ENCODE measurements at regions not wholly inside any gene's neighbourhood (a gene's known extent, or its start where the extent isn't known, plus 50 kb on each side); places are given as distances from the start of the nearest gene placed in this dataset.
A peak's percentile ranks its signal among the peaks of the same experiment; 100 is the strongest.

- Histone ChIP-seq H3K4me3 (ENCODE audit: low read depth in 2 of 2, low read length in 1 of 2) (no peak overlapping the region), H3K36me3 (replicated peaks in 1 of 2; ENCODE audit: control insufficient read depth in 1 of 2, insufficient read depth in 2 of 2, low read length in 1 of 2) (no peaks in the 10 kb centered on the region), H3K4me2 (no peak overlapping the region), H3K27me3 (ENCODE audit: insufficient read depth) (no peaks in the 10 kb centered on the region), H3K27ac (ENCODE audit: low read depth in 2 of 2, low read length in 1 of 2) (no peak overlapping the region), H3K9ac (no peak overlapping the region), H3K9me2 (no peaks in the 10 kb centered on the region), H3K9me3 (no peaks in the 10 kb centered on the region), H3K79me2 (ENCODE audit: insufficient read depth) (no peaks in the 10 kb centered on the region), H2AFZ (ENCODE audit: low read depth) (no peak overlapping the region), H3F3A (replicated peaks; ENCODE audit: insufficient read depth) (peaks cover 3% of the 10 kb centered on the region), H4K20me1 (ENCODE audit: insufficient read depth) (no peaks in the 10 kb centered on the region), H3K4me1 (ENCODE audit: control insufficient read depth in 1 of 2, insufficient read depth in 2 of 2, low read depth in 1 of 2, low read length in 1 of 2) (no peaks in the 10 kb centered on the region)
- CTCF ChIA-PET, result interaction anchor here (1.1 to 3.4 kb wide), 3 partner anchors 10 to 18 kb away, joined by 3 to 15 read pairs (median 4); no protein-coding TSS in a partner anchor
- POLR2A ChIA-PET, result no interaction called here
- 0 out of 2 replicates have a peak, but pooled peaks have one; percentile 25 for TF ChIP-seq MAX (IDR thresholded peaks at IDR 0.05; ENCODE audit: low read depth)
- no peak for TF ChIP-seq MXI1 (IDR thresholded peaks at IDR 0.05; ENCODE audit: low read depth, low read length)
- no peak for TF ChIP-seq REST (IDR thresholded peaks at IDR 0.05; ENCODE audit: low read depth, low read length)
- no peak for TF ChIP-seq RFX5 (IDR thresholded peaks at IDR 0.05; ENCODE audit: low read length)
- no peak for TF ChIP-seq SMC3 (IDR thresholded peaks at IDR 0.05; ENCODE audit: low read depth, low read length)
- no peak for DNase-seq
- WGBS (ENCODE audit: low lambda C conversion rate), result 70% methylated on average over 13 of the region's 26 CpGs
These were observed 115.0 kb upstream of the TMPRSS2 start for GRCh38 chr21:41622831-41623548.

- Histone ChIP-seq H3K79me2 (ENCODE audit: insufficient read depth) (no peaks in the 10 kb centered on the region), H3K4me2 (no peak overlapping the region), H3K27me3 (ENCODE audit: insufficient read depth) (no peaks in the 10 kb centered on the region), H2AFZ (ENCODE audit: low read depth) (no peak overlapping the region), H3K36me3 (replicated peaks in 1 of 2; ENCODE audit: control insufficient read depth in 1 of 2, insufficient read depth in 2 of 2, low read length in 1 of 2) (no peaks in the 10 kb centered on the region), H3K9me3 (no peaks in the 10 kb centered on the region), H4K20me1 (ENCODE audit: insufficient read depth) (no peaks in the 10 kb centered on the region), H3F3A (replicated peaks; ENCODE audit: insufficient read depth) (peaks cover 3% of the 10 kb centered on the region), H3K9ac (no peak overlapping the region), H3K4me1 (ENCODE audit: control insufficient read depth in 1 of 2, insufficient read depth in 2 of 2, low read depth in 1 of 2, low read length in 1 of 2) (no peaks in the 10 kb centered on the region), H3K27ac (ENCODE audit: low read depth in 2 of 2, low read length in 1 of 2) (no peak overlapping the region), H3K4me3 (ENCODE audit: low read depth in 2 of 2, low read length in 1 of 2) (no peak overlapping the region), H3K9me2 (no peaks in the 10 kb centered on the region)
- DNase-seq, result no peak
- CTCF ChIA-PET, result interaction anchor here (0.9 to 3.4 kb wide), 4 partner anchors 9 to 496 kb away, joined by 3 to 15 read pairs (median 4); no protein-coding TSS in a partner anchor
- TF ChIP-seq MEF2A (IDR thresholded peaks at IDR 0.05; ENCODE audit: borderline replicate concordance, low read depth) (no peak), SIN3A (IDR thresholded peaks at IDR 0.05; ENCODE audit: borderline replicate concordance, low read depth, low read length) (no peak), GABPA (IDR thresholded peaks at IDR 0.05; ENCODE audit: low read depth) (no peak), TCF12 (IDR thresholded peaks at IDR 0.05) (no peak), NRF1 (IDR thresholded peaks at IDR 0.05; ENCODE audit: low read depth, low read length) (no peak), CTCF (IDR thresholded peaks at IDR 0.05) (no peak), RFX5 (IDR thresholded peaks at IDR 0.05; ENCODE audit: low read length) (no peak), SMC3 (IDR thresholded peaks at IDR 0.05; ENCODE audit: low read depth, low read length) (no peak), EZH2phosphoT487 (IDR thresholded peaks at IDR 0.05; ENCODE audit: borderline replicate concordance, low read depth) (no peak), EP300 (IDR thresholded peaks at IDR 0.05; ENCODE audit: borderline replicate concordance in 1 of 2, low read depth in 1 of 2, low read length in 1 of 2) (no peak), TEAD4 (IDR thresholded peaks at IDR 0.05; ENCODE audit: borderline replicate concordance, insufficient read depth) (no peak), FOXM1 (IDR thresholded peaks at IDR 0.05; ENCODE audit: low read depth) (no peak)
- WGBS (ENCODE audit: low lambda C conversion rate), result 96% methylated on average over 10 of the region's 10 CpGs
- POLR2A ChIA-PET, result no interaction called here
These were observed 114.2 kb upstream of the TMPRSS2 start for GRCh38 chr21:41622201-41622600.

All from SK-N-SH (cell line).